B cell (primary cell): ENCODE measurements at regions not wholly inside any gene's neighbourhood (a gene's known extent, or its start where the extent isn't known, plus 50 kb on each side); places are given as distances from the start of the nearest gene placed in this dataset.

Experiments used
- ATAC-seq: fragments of 200-7000 bp; cut with Tn5 transposase; one replicate; pipeline ENCODE4 v1.10.0; 2021; ENCODE audit warnings: low read depth, mild to moderate bottlenecking, moderate number of reproducible peaks, moderate library complexity
- CTCF ChIA-PET: fragments of 350-600 bp; sonication (Branson Sonifier 250); formaldehyde crosslinking; loops from one replicate; lab custom pipeline; 2021; ENCODE audit warnings: antibody characterized with exemption, inconsistent platforms; lab: Charles Lee
- POLR2A ChIA-PET: fragments of 350-600 bp; sonication (Branson Sonifier 250); formaldehyde crosslinking; loops from one replicate; lab custom pipeline; 2021; ENCODE audit warnings: antibody characterized with exemption; lab: Charles Lee
- DNase-seq: peaks from one replicate; pipeline ENCODE4 v3.0.0; 2013
- H2AFZ ChIP-seq: 2 replicates; pipeline ENCODE4 v1.6.1; 2012; ENCODE audit warnings: mild to moderate bottlenecking, low read depth, low read length; ENCODE audit not compliant: insufficient read depth, poor library complexity, severe bottlenecking
- H3K27ac ChIP-seq, 2 donors: 1 replicate in 1 of 2; 2 replicates in 1 of 2; pipeline ENCODE4 v1.5.1; 2012 to 2013; ENCODE audit warnings: low read length in 2 of 2, mild to moderate bottlenecking in 2 of 2, moderate library complexity in 1 of 2
- H3K27me3 ChIP-seq, 4 experiments: fragments of 200-600 bp in 1 of 4; sonication (generic) in 1 of 4; replicated peaks in 1 of 4; 1 replicate in 2 of 4; 2 replicates in 2 of 4; pipeline versions ENCODE4 v1.6.1 to v1.7.0; 2013 to 2016; ENCODE audit warnings: low read length in 3 of 4, mild to moderate bottlenecking in 2 of 4, mixed read lengths in 1 of 4, moderate library complexity in 1 of 4; ENCODE audit not compliant: insufficient read depth in 4 of 4, control insufficient read depth in 3 of 4; ENCODE audit errors: control extremely low read depth in 1 of 4
- H3K36me3 ChIP-seq, 2 experiments: replicated peaks in 1 of 2; 1 replicate in 1 of 2; 2 replicates in 1 of 2; pipeline versions ENCODE4 v1.6.1 to v1.7.1; 2013; ENCODE audit warnings: low read length in 1 of 2; ENCODE audit not compliant: insufficient read depth in 2 of 2, control insufficient read depth in 1 of 2; ENCODE audit errors: control extremely low read depth in 1 of 2, extremely low read depth in 1 of 2
- H3K4me1 ChIP-seq, 2 donors: fragments of 200-600 bp in 1 of 2; sonication (generic) in 1 of 2; 1 replicate in 1 of 2; 2 replicates in 1 of 2; pipeline versions ENCODE4 v1.5.1 to v1.6.1; 2013 to 2017; ENCODE audit warnings: low read length in 2 of 2; ENCODE audit not compliant: control insufficient read depth in 2 of 2, insufficient read depth in 2 of 2
- H3K4me2 ChIP-seq: replicated peaks from 2 replicates; pipeline ENCODE3; 2012; ENCODE audit warnings: mild to moderate bottlenecking, low read depth, low read length; ENCODE audit not compliant: poor library complexity, severe bottlenecking
- H3K4me3 ChIP-seq, 5 experiments: fragments of 200-600 bp in 1 of 5; sonication (generic) in 1 of 5; 1 replicate in 3 of 5; 2 replicates in 2 of 5; pipeline versions ENCODE4 v1.5.1 to v1.7.0; 2011 to 2016; ENCODE audit warnings: low read length in 4 of 5, mild to moderate bottlenecking in 4 of 5, low read depth in 2 of 5, control low read depth in 1 of 5, moderate library complexity in 1 of 5; ENCODE audit not compliant: insufficient read depth in 1 of 5; ENCODE audit errors: control extremely low read depth in 1 of 5, extremely low read depth in 1 of 5
- H3K79me2 ChIP-seq: fragments of 200-600 bp; sonication (generic); one replicate; pipeline ENCODE4 v1.6.0; 2016; ENCODE audit warnings: low read length; ENCODE audit not compliant: control insufficient read depth, insufficient read depth
- H3K9ac ChIP-seq: fragments of 200-600 bp; sonication (generic); 2 replicates; pipeline ENCODE4 v1.6.1; 2017; ENCODE audit warnings: mild to moderate bottlenecking, low read length, moderate library complexity
- H3K9me3 ChIP-seq, 3 donors: one replicate each; pipeline versions ENCODE4 v1.6.1 to v1.7.1; 2013; ENCODE audit warnings: low read length in 2 of 3; ENCODE audit not compliant: control insufficient read depth in 2 of 3, insufficient read depth in 1 of 3; ENCODE audit errors: control extremely low read depth in 1 of 3
- H4K20me1 ChIP-seq: 2 replicates; pipeline ENCODE4 v1.6.0; 2012; ENCODE audit warnings: mild to moderate bottlenecking, low read length; ENCODE audit not compliant: insufficient read depth, control insufficient read depth, poor library complexity, severe bottlenecking
- H3K27ac Mint-ChIP-seq: one replicate; pipeline ENCODE4 v1.8.0; 2021; ENCODE audit warnings: mixed read lengths
- H3K27me3 Mint-ChIP-seq: one replicate; pipeline ENCODE4 v1.8.0; 2021; ENCODE audit warnings: mixed read lengths
- H3K4me1 Mint-ChIP-seq: one replicate; pipeline ENCODE4 v1.8.0; 2021; ENCODE audit warnings: mixed read lengths
- H3K4me3 Mint-ChIP-seq: one replicate; pipeline ENCODE4 v1.8.0; 2021; ENCODE audit warnings: mixed read lengths
- H3K9me3 Mint-ChIP-seq: one replicate; pipeline ENCODE4 v1.8.0; 2022; ENCODE audit warnings: mixed read lengths; ENCODE audit not compliant: insufficient read depth
- CTCF ChIP-seq: fragments of 200-600 bp; IDR thresholded peaks from one replicate; pipeline ENCODE4 v1.8.0; 2022; ENCODE audit warnings: antibody characterized with exemption, mild to moderate bottlenecking
- EZH2 ChIP-seq: IDR thresholded peaks from 2 replicates; pipeline ENCODE4 v1.6.1; 2012; ENCODE audit warnings: borderline replicate concordance, low read depth, mild to moderate bottlenecking, moderate library complexity, low read length; ENCODE audit not compliant: insufficient read depth, poor library complexity, severe bottlenecking
- WGBS: methylation state at CpG from one replicate; pipeline ENCODE4 v1.1.5; 2013; ENCODE audit warnings: missing lambda C conversion rate; ENCODE audit not compliant: insufficient coverage; 5-methylcytosine and 5-hydroxymethylcytosine counted together
- intact Hi-C: fragments of 100-400 bp; cut with micrococcal nuclease; formaldehyde crosslinking; loops from one replicate; pipeline ENCODE4 v1.10.0; 2022

DNA sequence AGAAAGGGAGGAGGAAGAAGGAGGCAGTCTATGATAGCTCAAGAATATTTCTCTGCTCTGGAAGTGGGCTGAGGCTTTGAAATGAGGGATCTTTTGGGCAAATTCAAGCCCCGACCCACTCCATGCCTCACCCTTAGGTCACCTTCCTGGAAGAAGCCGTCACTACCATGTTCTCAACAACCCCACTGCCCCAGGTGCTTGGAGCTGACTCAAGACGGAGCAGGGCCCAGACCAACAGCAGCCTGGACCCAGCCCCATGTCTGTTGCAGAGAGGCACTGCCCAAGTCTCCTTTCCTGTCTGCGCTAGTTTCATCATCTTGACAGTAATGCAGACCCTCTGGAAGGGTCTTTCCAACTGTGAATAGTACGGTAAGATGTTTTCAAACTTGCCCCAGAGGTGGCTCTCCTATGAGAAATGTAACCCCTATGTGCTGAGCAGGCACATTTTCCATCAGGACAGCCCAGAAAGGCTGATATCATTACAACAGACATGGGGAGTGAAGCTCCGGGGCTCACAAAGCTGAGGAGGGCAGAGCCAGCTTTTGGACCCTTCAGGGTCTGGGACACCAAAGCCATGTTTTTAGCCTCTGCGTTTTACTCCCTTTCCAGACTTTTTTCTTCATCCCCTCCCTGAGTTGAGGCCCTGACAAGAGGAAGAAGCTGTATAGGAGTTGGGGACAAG lies 128.2 kb upstream of the LARP1 start:
- H3K4me3 ChIP-seq = no peak overlapping the region
- intact Hi-C loops = no loop called here
- 89% methylated on average over 5 of the region's 7 CpGs for WGBS
- no peaks in the 10 kb centered on the region for H4K20me1 ChIP-seq
- DNase-seq (no peak), ATAC-seq (no peak)
- H3K9me3 ChIP-seq = peaks cover 0 to 4% (median 0%) of the 10 kb centered on the region in 3 donors
- TF ChIP-seq EZH2 (no peak), CTCF (no peak)
- H3K36me3 ChIP-seq = no peaks in the 10 kb centered on the region
- no peak overlapping the region for H3K27ac ChIP-seq
- no peak overlapping the region for H3K4me2 ChIP-seq
- H3K4me1 Mint-ChIP-seq = no peaks in the 10 kb centered on the region
- peaks cover 7% of the 10 kb centered on the region for H3K27me3 Mint-ChIP-seq
- H3K79me2 ChIP-seq = no peaks in the 10 kb centered on the region
- POLR2A ChIA-PET = no interaction called here
- no peaks in the 10 kb centered on the region for H3K4me1 ChIP-seq
- CTCF ChIA-PET = no interaction called here
- H3K27ac Mint-ChIP-seq = no peak overlapping the region
- no peaks in the 10 kb centered on the region for H3K27me3 ChIP-seq
- H3K9ac ChIP-seq = no peak overlapping the region
- no peaks in the 10 kb centered on the region for H3K9me3 Mint-ChIP-seq
- H3K4me3 Mint-ChIP-seq = no peak overlapping the region
- no peak overlapping the region for H2AFZ ChIP-seq

GRCh38 chr5:154625031-154625430 lies 130.1 kb upstream of the LARP1 start:
- Mint-ChIP-seq H3K4me1 (no peaks in the 10 kb centered on the region), H3K27ac (no peak overlapping the region), H3K4me3 (no peak overlapping the region), H3K27me3 (peaks cover 7% of the 10 kb centered on the region), H3K9me3 (no peaks in the 10 kb centered on the region)
- ChIA-PET POLR2A (no interaction called here), CTCF (no interaction called here)
- Histone ChIP-seq H4K20me1 (no peaks in the 10 kb centered on the region), H3K9me3 (no peaks in the 10 kb centered on the region), H3K79me2 (no peaks in the 10 kb centered on the region), H3K4me1 (no peaks in the 10 kb centered on the region), H3K9ac (no peak overlapping the region), H3K27me3 (no peaks in the 10 kb centered on the region), H3K4me2 (no peak overlapping the region), H2AFZ (no peak overlapping the region), H3K36me3 (no peaks in the 10 kb centered on the region), H3K27ac (no peak overlapping the region), H3K4me3 (no peak overlapping the region)
- intact Hi-C loops = no loop called here
- WGBS = 92% methylated on average over 4 of the region's 5 CpGs
- no peak for ATAC-seq
- TF ChIP-seq CTCF (no peak), EZH2 (no peak)
- DNase-seq = no peak
